ENCODE measurements at regions not wholly inside any gene's neighbourhood (a gene's known extent, or its start where the extent isn't known, plus 50 kb on each side); places are given as distances from the start of the nearest gene placed in this dataset.

- FAIRE-seq, result no peak
Observed at GRCh38 chr14:87278415-87278814, 714.6 kb downstream of the GALC start.

GRCh38 chr14:87271331-87271730 is 721.7 kb downstream of the GALC start:
- Histone ChIP-seq H3K9ac (ENCODE audit: low read length) (no peak overlapping the region), H3K79me2 (ENCODE audit: insufficient read depth, low read length) (no peaks in the 10 kb centered on the region), H4K20me1 (ENCODE audit: insufficient read depth, low read length) (no peaks in the 10 kb centered on the region), H3K27ac (ENCODE audit: low read depth, low read length) (no peak overlapping the region), H3K4me2 (ENCODE audit: low read length) (no peak overlapping the region), H3K9me3 (ENCODE audit: insufficient read depth, low read depth, low read length) (no peaks in the 10 kb centered on the region), H2AFZ (ENCODE audit: low read depth, low read length) (no peak overlapping the region), H3K36me3 (ENCODE audit: insufficient read depth, low read length) (no peaks in the 10 kb centered on the region), H3K27me3 (ENCODE audit: insufficient read depth, low read length) (no peaks in the 10 kb centered on the region), H3K4me3 (ENCODE audit: insufficient read depth, low read depth, low read length) (no peak overlapping the region), H3K4me1 (ENCODE audit: insufficient read depth, low read length) (no peaks in the 10 kb centered on the region)
- peaks cover 7% of the 10 kb centered on the region for H3K9me3 Mint-ChIP-seq (ENCODE audit: unreplicated experiment)
- no peaks in the 10 kb centered on the region for H3K27me3 Mint-ChIP-seq (ENCODE audit: low read depth, unreplicated experiment)
- no peak for DNase-seq (ENCODE audit: low read depth)
- H3K4me1 Mint-ChIP-seq (ENCODE audit: low read depth, unreplicated experiment), result no peaks in the 10 kb centered on the region
- H3K36me3 Mint-ChIP-seq (ENCODE audit: low read depth, unreplicated experiment), result no peaks in the 10 kb centered on the region
- TF ChIP-seq CTCF (IDR thresholded peaks at IDR 0.05; ENCODE audit: insufficient read depth, low read depth, low read length), result no peak
- TF ChIP-seq EZH2 (IDR thresholded peaks at IDR 0.05; ENCODE audit: insufficient read depth, low read length), result no peak
- H3K4me3 Mint-ChIP-seq (ENCODE audit: unreplicated experiment), result no peak overlapping the region
- H3K27ac Mint-ChIP-seq (ENCODE audit: unreplicated experiment), result no peak overlapping the region
- FAIRE-seq, result no peak

More at GRCh38 chr14:87278415-87278814, 714.6 kb downstream of the GALC start:
- no peak for DNase-seq (ENCODE audit: low read depth)
- H3K4me2 ChIP-seq (ENCODE audit: low read length), result no peak overlapping the region
- H3K4me3 ChIP-seq (ENCODE audit: insufficient read depth, low read depth, low read length), result no peak overlapping the region
- no peaks in the 10 kb centered on the region for H3K4me1 ChIP-seq (ENCODE audit: insufficient read depth, low read length)
- H3K27ac Mint-ChIP-seq (ENCODE audit: unreplicated experiment), result no peak overlapping the region
- H3K9me3 Mint-ChIP-seq (ENCODE audit: unreplicated experiment), result no peaks in the 10 kb centered on the region
- no peak overlapping the region for H3K9ac ChIP-seq (ENCODE audit: low read length)
- H3K79me2 ChIP-seq (ENCODE audit: insufficient read depth, low read length), result no peaks in the 10 kb centered on the region
- no peaks in the 10 kb centered on the region for H3K36me3 Mint-ChIP-seq (ENCODE audit: low read depth, unreplicated experiment)
- no peak for TF ChIP-seq CTCF (IDR thresholded peaks at IDR 0.05; ENCODE audit: insufficient read depth, low read depth, low read length)
- no peak for TF ChIP-seq EZH2 (IDR thresholded peaks at IDR 0.05; ENCODE audit: insufficient read depth, low read length)
- no peaks in the 10 kb centered on the region for H3K36me3 ChIP-seq (ENCODE audit: insufficient read depth, low read length)
- no peak overlapping the region for H3K4me3 Mint-ChIP-seq (ENCODE audit: unreplicated experiment)
- no peaks in the 10 kb centered on the region for H4K20me1 ChIP-seq (ENCODE audit: insufficient read depth, low read length)
- H3K27me3 ChIP-seq (ENCODE audit: insufficient read depth, low read length), result no peaks in the 10 kb centered on the region
- H3K4me1 Mint-ChIP-seq (ENCODE audit: low read depth, unreplicated experiment), result no peaks in the 10 kb centered on the region
- no peaks in the 10 kb centered on the region for H3K27me3 Mint-ChIP-seq (ENCODE audit: low read depth, unreplicated experiment)
- no peak overlapping the region for H2AFZ ChIP-seq (ENCODE audit: low read depth, low read length)
- peaks cover 3% of the 10 kb centered on the region for H3K9me3 ChIP-seq (ENCODE audit: insufficient read depth, low read depth, low read length)
- H3K27ac ChIP-seq (ENCODE audit: low read depth, low read length), result no peak overlapping the region

- Mint-ChIP-seq H3K9me3 (ENCODE audit: unreplicated experiment) (peaks cover 7% of the 10 kb centered on the region), H3K4me1 (ENCODE audit: low read depth, unreplicated experiment) (no peaks in the 10 kb centered on the region), H3K27me3 (ENCODE audit: low read depth, unreplicated experiment) (no peaks in the 10 kb centered on the region), H3K4me3 (ENCODE audit: unreplicated experiment) (no peak overlapping the region), H3K36me3 (ENCODE audit: low read depth, unreplicated experiment) (no peaks in the 10 kb centered on the region), H3K27ac (ENCODE audit: unreplicated experiment) (no peak overlapping the region)
- Histone ChIP-seq H3K9ac (ENCODE audit: low read length) (no peak overlapping the region), H2AFZ (ENCODE audit: low read depth, low read length) (no peak overlapping the region), H3K27ac (ENCODE audit: low read depth, low read length) (no peak overlapping the region), H3K9me3 (ENCODE audit: insufficient read depth, low read depth, low read length) (no peaks in the 10 kb centered on the region), H3K27me3 (ENCODE audit: insufficient read depth, low read length) (no peaks in the 10 kb centered on the region), H3K79me2 (ENCODE audit: insufficient read depth, low read length) (no peaks in the 10 kb centered on the region), H3K4me1 (ENCODE audit: insufficient read depth, low read length) (no peaks in the 10 kb centered on the region), H3K36me3 (ENCODE audit: insufficient read depth, low read length) (no peaks in the 10 kb centered on the region), H4K20me1 (ENCODE audit: insufficient read depth, low read length) (no peaks in the 10 kb centered on the region), H3K4me3 (ENCODE audit: insufficient read depth, low read depth, low read length) (no peak overlapping the region), H3K4me2 (ENCODE audit: low read length) (no peak overlapping the region)
- FAIRE-seq, result no peak
- TF ChIP-seq CTCF (IDR thresholded peaks at IDR 0.05; ENCODE audit: insufficient read depth, low read depth, low read length), result no peak
- TF ChIP-seq EZH2 (IDR thresholded peaks at IDR 0.05; ENCODE audit: insufficient read depth, low read length), result no peak
- no peak for DNase-seq (ENCODE audit: low read depth)
Observed at GRCh38 chr14:87268997-87269396, 724.0 kb downstream of the GALC start.
